NCI-H1417 (cell line): ENCODE measurements at regions not wholly inside any gene's neighbourhood (a gene's known extent, or its start where the extent isn't known, plus 50 kb on each side); places are given as distances from the start of the nearest gene placed in this dataset.

ENCODE experiments used
- DNase-seq, 3 experiments: peaks; one replicate each; lab custom pipeline; 2025; lab: John Stamatoyannopoulos, UW

DNA sequence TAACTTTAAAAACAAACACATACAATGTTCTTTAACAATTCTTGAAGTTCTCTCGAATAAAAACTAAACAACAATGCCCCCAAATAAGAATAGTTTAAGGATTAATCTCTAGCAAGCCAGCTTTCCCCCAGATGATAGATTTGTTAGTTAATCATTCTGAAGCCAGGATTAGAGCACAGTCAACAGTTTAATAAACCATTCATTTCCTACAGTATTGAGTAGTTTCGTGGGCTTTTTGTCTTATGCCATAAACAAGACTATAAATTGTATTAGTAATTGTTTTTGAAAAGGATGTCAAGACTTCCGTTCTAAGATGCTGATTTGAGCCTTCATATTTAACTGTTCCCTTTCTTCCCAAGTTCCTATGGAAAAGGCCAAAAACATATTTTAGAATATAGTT is 136.6 kb downstream of the PIK3R1 start:
- DNase-seq: no peak

GRCh38 chr5:68353605-68354004 is 138.0 kb downstream of the PIK3R1 start:
- no peak for DNase-seq

- DNase-seq: no peak
These were observed 138.8 kb downstream of the PIK3R1 start for GRCh38 chr5:68354315-68354714.

GRCh38 chr5:68356216-68356615 is 140.7 kb downstream of the PIK3R1 start:
- DNase-seq: no peak

DNA sequence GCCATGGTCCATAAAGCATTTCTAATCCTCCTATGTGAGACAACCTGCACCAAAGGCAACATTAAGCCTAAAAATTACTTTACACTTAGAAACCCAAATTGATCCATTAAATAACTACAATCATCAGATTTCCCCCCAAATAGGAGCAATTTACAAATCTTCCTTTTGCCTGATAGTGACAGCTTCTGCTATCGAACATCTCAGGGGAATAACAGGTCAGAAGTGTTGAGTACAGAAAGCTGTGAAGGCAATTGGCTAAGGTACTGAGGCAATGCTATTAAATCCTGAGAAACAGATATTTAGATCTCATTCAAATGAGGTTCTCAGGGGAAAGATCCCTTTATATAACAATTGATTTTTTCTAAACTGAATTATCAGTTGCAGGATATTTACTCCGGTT is 141.1 kb downstream of the PIK3R1 start:
- DNase-seq: no peak

GRCh38 chr5:68359699-68360098 is 144.1 kb downstream of the PIK3R1 start:
- DNase-seq: no peak

GRCh38 chr5:68362331-68362730 is 146.8 kb downstream of the PIK3R1 start:
- DNase-seq: no peak

- no peak for DNase-seq
These were observed 150.3 kb downstream of the PIK3R1 start for GRCh38 chr5:68365889-68366288.

- no peak for DNase-seq
These were observed 151.7 kb downstream of the PIK3R1 start for GRCh38 chr5:68367287-68367686.

- no peak for DNase-seq
These were observed 152.2 kb downstream of the PIK3R1 start for GRCh38 chr5:68367717-68368116.

- DNase-seq: peak in 1 of 3 experiments; percentile 53
These were observed 152.9 kb downstream of the PIK3R1 start for GRCh38 chr5:68368311-68369022.

- peak; percentile 15 to 81 (median 69) for DNase-seq
These were observed 153.4 kb downstream of the PIK3R1 start for GRCh38 chr5:68369023-68369359.

- DNase-seq: no peak
These were observed 154.0 kb downstream of the PIK3R1 start for GRCh38 chr5:68369457-68370125.

- DNase-seq: no peak
These were observed 154.6 kb downstream of the PIK3R1 start for GRCh38 chr5:68370196-68370595.

- DNase-seq: no peak
These were observed 156.1 kb downstream of the PIK3R1 start for GRCh38 chr5:68371607-68372006.

DNA sequence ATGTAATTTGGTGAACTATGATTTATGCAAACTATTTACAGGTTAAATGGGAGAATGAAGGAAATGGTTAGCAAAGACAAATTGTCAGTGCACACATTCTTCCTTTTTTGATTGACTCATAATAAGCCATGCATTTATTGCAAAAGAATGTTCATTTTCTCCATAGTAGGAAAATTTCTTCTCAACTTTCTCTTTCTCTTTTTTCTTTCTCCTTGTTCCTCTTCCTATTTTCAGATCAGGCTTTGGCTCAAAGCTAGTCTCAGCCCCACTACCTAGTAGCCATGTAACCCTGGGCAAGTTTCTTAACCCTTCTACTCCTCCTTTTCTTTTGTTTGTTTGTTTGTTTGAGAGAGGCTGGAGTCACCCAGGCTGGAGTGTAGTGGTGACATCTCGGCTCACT is 156.6 kb downstream of the PIK3R1 start:
- no peak for DNase-seq

DNA sequence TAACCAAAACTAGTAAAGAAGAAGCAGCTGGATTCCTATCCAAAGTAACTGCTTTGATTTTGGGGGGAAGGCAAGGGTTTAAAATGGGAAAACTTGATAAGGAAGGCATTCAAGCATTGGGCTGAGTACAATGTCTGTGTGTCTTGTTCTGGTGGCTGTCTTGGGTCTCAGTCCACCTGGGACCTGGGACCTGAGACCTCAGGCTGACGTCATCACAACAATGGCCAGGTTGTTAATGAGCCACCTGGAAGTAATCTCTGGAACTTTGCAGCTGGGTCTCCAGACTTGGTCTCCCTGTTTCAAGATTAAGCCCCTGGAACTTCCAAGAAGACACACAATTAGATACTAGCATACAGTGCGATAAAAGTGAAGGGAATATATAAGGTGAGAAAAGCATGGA is 157.5 kb downstream of the PIK3R1 start:
- no peak for DNase-seq

- peak in 2 of 3 experiments; percentile 9 to 16 for DNase-seq
These were observed 159.4 kb downstream of the PIK3R1 start for GRCh38 chr5:68374796-68375518.

DNA sequence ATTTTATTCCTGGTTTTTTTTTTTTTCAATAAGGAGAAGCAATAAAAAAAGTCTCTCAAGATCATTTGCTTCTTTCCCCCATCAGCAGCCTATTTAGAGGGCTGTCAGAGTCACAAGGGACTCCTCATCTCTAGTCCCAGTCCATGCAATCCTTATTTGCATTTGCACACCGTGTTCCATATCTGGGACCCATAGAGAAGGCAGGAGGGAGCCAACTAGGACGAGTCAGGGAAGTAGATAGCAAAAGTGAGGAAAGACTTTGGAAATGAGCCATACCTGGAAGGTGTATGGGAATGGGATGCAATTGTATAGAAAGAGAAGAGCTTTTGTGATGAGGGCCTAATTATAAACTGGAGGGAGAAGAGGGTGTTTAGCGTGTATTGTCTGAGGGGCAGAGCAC is 160.0 kb downstream of the PIK3R1 start:
- DNase-seq: peak in 1 of 3 experiments; percentile 9

GRCh38 chr5:68376935-68377334 is 161.4 kb downstream of the PIK3R1 start:
- DNase-seq: no peak

- no peak for DNase-seq
These were observed 162.2 kb downstream of the PIK3R1 start for GRCh38 chr5:68377733-68378132.

GRCh38 chr5:68378204-68378820 is 162.8 kb downstream of the PIK3R1 start:
- DNase-seq: peak in 1 of 3 experiments; percentile 92
